K562 (cell line): ENCODE measurements at regions not wholly inside any gene's neighbourhood (a gene's known extent, or its start where the extent isn't known, plus 50 kb on each side); places are given as distances from the start of the nearest gene placed in this dataset.
A peak's percentile ranks its signal among the peaks of the same experiment; 100 is the strongest.

Experiments used
- ARID1B ChIP-seq: fragments of 450-650 bp; IDR thresholded peaks from 2 replicates; pipeline ENCODE4 v1.6.1; 2016; ENCODE audit warnings: antibody characterized with exemption, mild to moderate bottlenecking, inconsistent platforms
- CXXC5 ChIP-seq: fragments of 250-450 bp; sonication (Bioruptor Pico); IDR thresholded peaks from 2 replicates; pipeline ENCODE4 v1.8.0; 2022; ENCODE audit warnings: inconsistent platforms, mild to moderate bottlenecking, moderate library complexity
- DPF2 ChIP-seq: fragments of 450-650 bp; IDR thresholded peaks from 2 replicates; pipeline ENCODE4 v1.6.1; 2016
- GABPA ChIP-seq: fragments of 200-800 bp; sonication (Bioruptor generic); conservative IDR thresholded peaks from 2 replicates; pipeline ENCODE4 v1.6.1; 2016; ENCODE audit warnings: low read depth, missing genetic modification characterization, missing compliant biosample characterization
- GABPB2 ChIP-seq: fragments of 250-450 bp; sonication (Bioruptor Pico); conservative IDR thresholded peaks from 2 replicates; pipeline ENCODE4 v1.5.1; 2021; ENCODE audit warnings: mild to moderate bottlenecking
- HMBOX1 ChIP-seq: sonication (generic); IDR thresholded peaks from 2 replicates; pipeline ENCODE4 v1.6.1; 2016
- KDM1A ChIP-seq, 2 experiments: fragments of 450-650 bp; IDR thresholded peaks; 2 replicates each; pipeline ENCODE4 v1.6.1; 2016; ENCODE audit warnings: mild to moderate bottlenecking in 2 of 2
- L3MBTL2 ChIP-seq: fragments of 450-650 bp; IDR thresholded peaks from 2 replicates; pipeline ENCODE4 v1.6.1; 2016; ENCODE audit warnings: mild to moderate bottlenecking, moderate library complexity
- MLLT1 ChIP-seq, 2 experiments: fragments of 450-650 bp; IDR thresholded peaks; 2 replicates each; pipeline ENCODE4 v1.6.1; 2016
- NBN ChIP-seq: fragments of 450-650 bp; IDR thresholded peaks from 2 replicates; pipeline ENCODE4 v1.6.1; 2016; ENCODE audit warnings: low read depth, mild to moderate bottlenecking
- NCOA6 ChIP-seq: fragments of 450-650 bp; IDR thresholded peaks from 2 replicates; pipeline ENCODE4 v1.6.1; 2017; ENCODE audit warnings: mild to moderate bottlenecking
- POLR2B ChIP-seq: fragments of 450-650 bp; IDR thresholded peaks from 2 replicates; pipeline ENCODE4 v1.6.1; 2018; ENCODE audit warnings: low read depth; ENCODE audit not compliant: partially characterized antibody
- REST ChIP-seq, 2 experiments: fragments of 450-650 bp; formaldehyde crosslinking in 1 of 2; IDR thresholded peaks; 2 replicates each; pipeline versions ENCODE4 v1.4.0 to v1.6.1; 2014 to 2020; ENCODE audit warnings: mild to moderate bottlenecking in 2 of 2, borderline replicate concordance in 1 of 2, low read depth in 1 of 2
- ZNF395 ChIP-seq: fragments of 200-800 bp; sonication (Bioruptor generic); IDR thresholded peaks from 2 replicates; pipeline ENCODE4 v1.6.1; 2017; ENCODE audit warnings: missing genetic modification characterization, missing compliant biosample characterization

- TF ChIP-seq ZNF395 (CRISPR knock-in tag) (peak; percentile 65; the same call in 1 of the 2 replicates), L3MBTL2 (0 out of 2 replicates have a peak, but pooled peaks have one; percentile 13), POLR2B (peak; percentile 48), MLLT1 (IDR thresholded peaks at IDR 0.05) (peak in 1 of 2 experiments; percentile 48; a peak in 1 of 4 replicates), GABPB2 (CRISPR knock-in tag) (no peak), CXXC5 (CRISPR knock-in tag) (peak; percentile 41; the same call in 1 of the 2 replicates), GABPA (tag) (0 out of 2 replicates have a peak, but pooled peaks have one; percentile 27), HMBOX1 (peak; percentile 60), NCOA6 (no peak), ARID1B (peak; percentile 71), REST (IDR thresholded peaks at IDR 0.05; ENCODE audit: borderline replicate concordance) (peak; percentile 14; the same call in 1 of the 2 replicates), REST (CRISPR knock-in tag; IDR thresholded peaks at IDR 0.05; ENCODE audit: low read depth) (no peak), DPF2 (peak; percentile 91), KDM1A (IDR thresholded peaks at IDR 0.05) (0 out of 4 replicates have a peak, but pooled peaks of 1 of the 2 experiments have one; percentile 15), NBN (peak; percentile 57; the same call in 1 of the 2 replicates)
These were observed 82.7 kb upstream of the CHD2 start (continued) for GRCh38 chr15:92817339-92817886.
